ENCODE measurements at regions not wholly inside any gene's neighbourhood (a gene's known extent, or its start where the extent isn't known, plus 50 kb on each side); places are given as distances from the start of the nearest gene placed in this dataset.

GRCh38 chr1:199041173-199041914, 402.5 kb downstream of the PTPRC start:
- no peak for TF ChIP-seq POLR2A (IDR thresholded peaks at IDR 0.05)
- TF ChIP-seq CTCF (IDR thresholded peaks at IDR 0.05): no peak

All from sigmoid colon (tissue), 3 donors.